ENCODE measurements at regions not wholly inside any gene's neighbourhood (a gene's known extent, or its start where the extent isn't known, plus 50 kb on each side); places are given as distances from the start of the nearest gene placed in this dataset.

GRCh38 chr6:88490908-88491264 lies 324.7 kb upstream of the CNR1 start:
- no peak for TF ChIP-seq CTCF (IDR thresholded peaks at IDR 0.05; ENCODE audit: insufficient read depth, low read length, poor library complexity, severe bottlenecking)
- peak; percentile 26 for DNase-seq (ENCODE audit: low read depth)
- Histone ChIP-seq H3K27me3 (ENCODE audit: control insufficient read depth, insufficient read depth, low read length) (no peaks in the 10 kb centered on the region), H3K4me3 (ENCODE audit: low read depth, low read length) (no peak overlapping the region), H3K36me3 (ENCODE audit: control insufficient read depth, insufficient read depth, low read length) (no peaks in the 10 kb centered on the region)

GRCh38 chr6:88490195-88490907 lies 324.2 kb upstream of the CNR1 start:
- no peaks in the 10 kb centered on the region for H3K36me3 ChIP-seq (ENCODE audit: control insufficient read depth, insufficient read depth, low read length)
- DNase-seq (ENCODE audit: low read depth), result no peak
- no peaks in the 10 kb centered on the region for H3K27me3 ChIP-seq (ENCODE audit: control insufficient read depth, insufficient read depth, low read length)
- TF ChIP-seq CTCF (IDR thresholded peaks at IDR 0.05; ENCODE audit: insufficient read depth, low read length, poor library complexity, severe bottlenecking), result no peak
- H3K4me3 ChIP-seq (ENCODE audit: low read depth, low read length), result no peak overlapping the region

- no peak for TF ChIP-seq CTCF (IDR thresholded peaks at IDR 0.05; ENCODE audit: insufficient read depth, low read length, poor library complexity, severe bottlenecking)
- no peak overlapping the region for H3K4me3 ChIP-seq (ENCODE audit: low read depth, low read length)
- H3K27me3 ChIP-seq (ENCODE audit: control insufficient read depth, insufficient read depth, low read length), result no peaks in the 10 kb centered on the region
- DNase-seq (ENCODE audit: low read depth), result no peak
- no peaks in the 10 kb centered on the region for H3K36me3 ChIP-seq (ENCODE audit: control insufficient read depth, insufficient read depth, low read length)
Observed at GRCh38 chr6:88483424-88483823, 317.3 kb upstream of the CNR1 start.

GRCh38 chr6:88482465-88482864 lies 316.3 kb upstream of the CNR1 start:
- TF ChIP-seq CTCF (IDR thresholded peaks at IDR 0.05; ENCODE audit: insufficient read depth, low read length, poor library complexity, severe bottlenecking), result no peak
- H3K36me3 ChIP-seq (ENCODE audit: control insufficient read depth, insufficient read depth, low read length), result no peaks in the 10 kb centered on the region
- DNase-seq (ENCODE audit: low read depth), result no peak
- no peak overlapping the region for H3K4me3 ChIP-seq (ENCODE audit: low read depth, low read length)
- H3K27me3 ChIP-seq (ENCODE audit: control insufficient read depth, insufficient read depth, low read length), result no peaks in the 10 kb centered on the region

- no peaks in the 10 kb centered on the region for H3K27me3 ChIP-seq (ENCODE audit: control insufficient read depth, insufficient read depth, low read length)
- DNase-seq (ENCODE audit: low read depth), result no peak
- no peak for TF ChIP-seq CTCF (IDR thresholded peaks at IDR 0.05; ENCODE audit: insufficient read depth, low read length, poor library complexity, severe bottlenecking)
- H3K4me3 ChIP-seq (ENCODE audit: low read depth, low read length), result no peak overlapping the region
- no peaks in the 10 kb centered on the region for H3K36me3 ChIP-seq (ENCODE audit: control insufficient read depth, insufficient read depth, low read length)
Observed at GRCh38 chr6:88481519-88481918, 315.4 kb upstream of the CNR1 start.

- Histone ChIP-seq H3K27me3 (ENCODE audit: control insufficient read depth, insufficient read depth, low read length) (no peaks in the 10 kb centered on the region), H3K36me3 (ENCODE audit: control insufficient read depth, insufficient read depth, low read length) (no peaks in the 10 kb centered on the region), H3K4me3 (ENCODE audit: low read depth, low read length) (no peak overlapping the region)
- TF ChIP-seq CTCF (IDR thresholded peaks at IDR 0.05; ENCODE audit: insufficient read depth, low read length, poor library complexity, severe bottlenecking), result no peak
- DNase-seq (ENCODE audit: low read depth), result no peak
Observed at GRCh38 chr6:88480816-88481215, 314.7 kb upstream of the CNR1 start.

Measured in kidney epithelial cell (primary cell).